Loucy (cell line): ENCODE measurements at regions not wholly inside any gene's neighbourhood (a gene's known extent, or its start where the extent isn't known, plus 50 kb on each side); places are given as distances from the start of the nearest gene placed in this dataset.

Source experiments
- EZH2phosphoT487 ChIP-seq: fragments of 200-600 bp; IDR thresholded peaks from 2 replicates; pipeline ENCODE4 v1.6.1; 2018; ENCODE audit warnings: antibody characterized with exemption, mild to moderate bottlenecking, moderate library complexity, borderline replicate concordance
- TF ChIP-seq, protein P1 (sequence below): fragments of 200-600 bp; sonication (generic); conservative IDR thresholded peaks from 2 replicates; pipeline ENCODE4 v1.5.1; 2014; ENCODE audit warnings: mild to moderate bottlenecking, antibody characterized with exemption, low read length

DNA sequence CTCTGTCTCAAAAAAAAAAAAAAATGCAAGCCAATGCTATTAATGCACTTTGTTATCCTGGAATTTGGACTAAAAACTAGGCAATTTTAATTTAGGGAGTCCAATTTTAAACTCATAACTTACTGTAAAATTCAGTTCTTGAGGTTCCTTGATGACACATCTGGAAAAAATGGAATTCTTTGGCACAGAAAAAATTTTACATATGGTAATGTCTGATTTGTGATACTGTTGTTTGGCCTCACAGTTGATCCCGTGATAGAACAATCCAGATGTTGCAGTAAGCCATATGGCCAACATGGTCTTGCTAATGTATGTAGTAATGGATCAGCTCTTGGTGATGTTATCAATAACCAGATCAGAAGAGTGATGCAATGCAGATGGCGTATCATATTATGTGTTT lies 1089.8 kb downstream of the FLRT2 start:
- TF ChIP-seq, protein P1, sequence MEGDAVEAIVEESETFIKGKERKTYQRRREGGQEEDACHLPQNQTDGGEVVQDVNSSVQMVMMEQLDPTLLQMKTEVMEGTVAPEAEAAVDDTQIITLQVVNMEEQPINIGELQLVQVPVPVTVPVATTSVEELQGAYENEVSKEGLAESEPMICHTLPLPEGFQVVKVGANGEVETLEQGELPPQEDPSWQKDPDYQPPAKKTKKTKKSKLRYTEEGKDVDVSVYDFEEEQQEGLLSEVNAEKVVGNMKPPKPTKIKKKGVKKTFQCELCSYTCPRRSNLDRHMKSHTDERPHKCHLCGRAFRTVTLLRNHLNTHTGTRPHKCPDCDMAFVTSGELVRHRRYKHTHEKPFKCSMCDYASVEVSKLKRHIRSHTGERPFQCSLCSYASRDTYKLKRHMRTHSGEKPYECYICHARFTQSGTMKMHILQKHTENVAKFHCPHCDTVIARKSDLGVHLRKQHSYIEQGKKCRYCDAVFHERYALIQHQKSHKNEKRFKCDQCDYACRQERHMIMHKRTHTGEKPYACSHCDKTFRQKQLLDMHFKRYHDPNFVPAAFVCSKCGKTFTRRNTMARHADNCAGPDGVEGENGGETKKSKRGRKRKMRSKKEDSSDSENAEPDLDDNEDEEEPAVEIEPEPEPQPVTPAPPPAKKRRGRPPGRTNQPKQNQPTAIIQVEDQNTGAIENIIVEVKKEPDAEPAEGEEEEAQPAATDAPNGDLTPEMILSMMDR: no peak
- no peak for TF ChIP-seq EZH2phosphoT487
